GM06990 (cell line): ENCODE measurements at regions not wholly inside any gene's neighbourhood (a gene's known extent, or its start where the extent isn't known, plus 50 kb on each side); places are given as distances from the start of the nearest gene placed in this dataset.
"Not testable (repeated sequence)": the region's sequence is repeated elsewhere in the genome, so short reads cannot be mapped to it uniquely, and the experiment has no call there.

Experiments
- DNase-seq: peaks from one replicate; pipeline ENCODE4 v3.0.0-alpha.2; 2011; ENCODE audit not compliant: insufficient read length; ENCODE audit errors: extremely low read depth
- H3K27me3 ChIP-seq: replicated peaks from 2 replicates; pipeline ENCODE4 v1.6.0; 2011; ENCODE audit warnings: low read length; ENCODE audit not compliant: control insufficient read depth, insufficient read depth
- H3K36me3 ChIP-seq: 2 replicates; pipeline ENCODE4 v1.5.1; 2011; ENCODE audit warnings: low read length; ENCODE audit not compliant: control insufficient read depth, insufficient read depth
- H3K4me3 ChIP-seq: replicated peaks from 2 replicates; pipeline ENCODE4 v1.5.1; 2011; ENCODE audit warnings: low read depth, mild to moderate bottlenecking, control low read depth, low read length
- TF ChIP-seq, protein P1 (sequence below): IDR thresholded peaks from 2 replicates; pipeline ENCODE4 v1.5.1; 2011; ENCODE audit warnings: low read length, control low read depth, mild to moderate bottlenecking, inconsistent platforms; ENCODE audit not compliant: insufficient read depth, poor library complexity, severe bottlenecking

- no peak for DNase-seq
- H3K27me3 ChIP-seq, result no peaks in the 10 kb centered on the region; the same call in 1 of the 2 replicates
- H3K36me3 ChIP-seq, result no peaks in the 10 kb centered on the region
- no peak overlapping the region for H3K4me3 ChIP-seq
- TF ChIP-seq, protein P1, sequence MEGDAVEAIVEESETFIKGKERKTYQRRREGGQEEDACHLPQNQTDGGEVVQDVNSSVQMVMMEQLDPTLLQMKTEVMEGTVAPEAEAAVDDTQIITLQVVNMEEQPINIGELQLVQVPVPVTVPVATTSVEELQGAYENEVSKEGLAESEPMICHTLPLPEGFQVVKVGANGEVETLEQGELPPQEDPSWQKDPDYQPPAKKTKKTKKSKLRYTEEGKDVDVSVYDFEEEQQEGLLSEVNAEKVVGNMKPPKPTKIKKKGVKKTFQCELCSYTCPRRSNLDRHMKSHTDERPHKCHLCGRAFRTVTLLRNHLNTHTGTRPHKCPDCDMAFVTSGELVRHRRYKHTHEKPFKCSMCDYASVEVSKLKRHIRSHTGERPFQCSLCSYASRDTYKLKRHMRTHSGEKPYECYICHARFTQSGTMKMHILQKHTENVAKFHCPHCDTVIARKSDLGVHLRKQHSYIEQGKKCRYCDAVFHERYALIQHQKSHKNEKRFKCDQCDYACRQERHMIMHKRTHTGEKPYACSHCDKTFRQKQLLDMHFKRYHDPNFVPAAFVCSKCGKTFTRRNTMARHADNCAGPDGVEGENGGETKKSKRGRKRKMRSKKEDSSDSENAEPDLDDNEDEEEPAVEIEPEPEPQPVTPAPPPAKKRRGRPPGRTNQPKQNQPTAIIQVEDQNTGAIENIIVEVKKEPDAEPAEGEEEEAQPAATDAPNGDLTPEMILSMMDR, result no peak
Measured at GRCh38 chr15:77877869-77878577, 199.5 kb downstream of the TBC1D2B start.

GRCh38 chr15:77876107-77876820 is 201.2 kb downstream of the TBC1D2B start:
- H3K36me3 ChIP-seq, DNase-seq, H3K27me3 ChIP-seq, H3K4me3 ChIP-seq: not testable (repeated sequence)

DNA sequence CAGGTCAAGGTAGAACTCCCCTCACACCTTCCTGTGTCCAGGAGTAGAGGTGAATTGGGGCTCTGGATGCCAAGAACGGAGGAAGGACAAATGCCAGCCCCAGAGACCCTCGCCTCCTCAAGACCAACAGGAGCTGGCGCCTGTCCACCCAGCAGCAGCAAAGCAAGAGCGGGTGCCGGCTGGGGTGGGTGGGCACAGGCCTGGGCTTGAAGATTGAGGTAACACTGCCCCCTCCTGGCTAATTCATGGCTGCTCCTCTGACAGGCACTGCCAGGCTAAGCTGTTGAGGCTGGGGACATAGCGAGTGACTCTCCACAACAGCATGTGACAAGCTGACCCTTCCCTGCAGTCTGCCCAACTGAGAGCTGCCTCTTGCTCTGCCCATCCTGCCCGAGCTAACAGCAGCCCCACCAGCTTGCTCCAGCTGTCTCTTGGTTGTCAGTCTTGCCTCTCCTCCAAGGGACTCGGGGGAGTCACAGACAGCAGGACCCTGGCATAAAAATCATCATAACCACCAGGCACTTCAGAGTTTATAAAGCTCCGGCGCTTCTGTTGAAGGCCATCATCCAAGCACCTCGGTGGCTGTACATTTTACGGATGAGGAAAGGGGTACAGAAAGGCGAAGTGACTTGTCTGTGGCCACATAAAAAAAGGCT is 202.3 kb downstream of the TBC1D2B start:
- H3K27me3 ChIP-seq, H3K4me3 ChIP-seq, H3K36me3 ChIP-seq, DNase-seq: not testable (repeated sequence)
- TF ChIP-seq, protein P1, result peak; percentile 75

- Histone ChIP-seq H3K36me3 (no peaks in the 10 kb centered on the region), H3K27me3 (no peaks in the 10 kb centered on the region; the same call in 1 of the 2 replicates), H3K4me3 (no peak overlapping the region)
- no peak for DNase-seq
- TF ChIP-seq, protein P1, result no peak
Measured at GRCh38 chr15:77874063-77874462, 203.4 kb downstream of the TBC1D2B start.

GRCh38 chr15:77872521-77873425 is 204.7 kb downstream of the TBC1D2B start:
- H3K36me3 ChIP-seq, H3K4me3 ChIP-seq, DNase-seq, H3K27me3 ChIP-seq: not testable (repeated sequence)

GRCh38 chr15:77871852-77872371 is 205.6 kb downstream of the TBC1D2B start:
- H3K4me3 ChIP-seq, result no peak overlapping the region
- no peaks in the 10 kb centered on the region; the same call in 1 of the 2 replicates for H3K27me3 ChIP-seq
- no peak for DNase-seq
- TF ChIP-seq, protein P1, result no peak
- no peaks in the 10 kb centered on the region for H3K36me3 ChIP-seq
